ENCODE measurements at regions not wholly inside any gene's neighbourhood (a gene's known extent, or its start where the extent isn't known, plus 50 kb on each side); places are given as distances from the start of the nearest gene placed in this dataset.

DNA sequence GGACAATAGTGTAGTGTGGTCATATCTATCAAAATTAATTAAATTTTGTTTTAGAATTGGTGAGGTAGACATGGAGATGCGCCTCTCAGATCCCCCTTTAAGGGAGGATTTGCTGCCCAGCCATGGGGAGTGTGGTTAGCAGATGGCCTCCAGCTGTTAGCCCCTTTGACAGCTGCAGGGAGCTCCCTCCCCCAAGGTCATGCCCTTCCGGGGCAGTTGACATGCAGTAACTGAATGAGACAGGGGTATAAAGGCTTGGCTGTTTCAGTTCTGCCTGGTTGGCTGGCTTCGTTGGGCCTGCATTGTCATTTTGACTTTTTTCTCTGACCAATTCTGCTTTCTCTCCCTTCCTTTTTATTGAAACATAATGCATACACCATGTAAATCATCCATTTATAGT, 291.5 kb upstream of the SRRM4 start:
- no peak for DNase-seq (ENCODE audit: extremely low read depth in 1 of 2, low read depth in 1 of 2)

DNA sequence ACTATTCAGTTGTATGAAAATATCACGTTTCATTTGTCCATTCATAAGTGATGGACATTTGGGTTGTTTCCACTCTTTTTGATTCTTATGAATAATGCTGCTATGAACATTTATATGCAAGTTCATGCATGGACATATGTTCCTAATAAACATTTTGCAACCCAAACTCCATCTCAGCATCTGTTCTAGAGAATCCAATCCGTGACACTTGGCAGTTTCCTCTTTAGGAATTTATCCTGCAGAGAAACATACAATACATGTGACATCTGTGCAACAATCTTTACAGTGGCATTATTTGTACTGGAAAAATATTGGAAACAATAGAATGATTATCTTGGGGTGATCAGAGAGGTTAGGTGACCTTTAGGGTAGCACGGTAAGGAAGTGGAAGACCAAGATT, 290.8 kb upstream of the SRRM4 start:
- DNase-seq (ENCODE audit: extremely low read depth in 1 of 2, low read depth in 1 of 2), result no peak

DNA sequence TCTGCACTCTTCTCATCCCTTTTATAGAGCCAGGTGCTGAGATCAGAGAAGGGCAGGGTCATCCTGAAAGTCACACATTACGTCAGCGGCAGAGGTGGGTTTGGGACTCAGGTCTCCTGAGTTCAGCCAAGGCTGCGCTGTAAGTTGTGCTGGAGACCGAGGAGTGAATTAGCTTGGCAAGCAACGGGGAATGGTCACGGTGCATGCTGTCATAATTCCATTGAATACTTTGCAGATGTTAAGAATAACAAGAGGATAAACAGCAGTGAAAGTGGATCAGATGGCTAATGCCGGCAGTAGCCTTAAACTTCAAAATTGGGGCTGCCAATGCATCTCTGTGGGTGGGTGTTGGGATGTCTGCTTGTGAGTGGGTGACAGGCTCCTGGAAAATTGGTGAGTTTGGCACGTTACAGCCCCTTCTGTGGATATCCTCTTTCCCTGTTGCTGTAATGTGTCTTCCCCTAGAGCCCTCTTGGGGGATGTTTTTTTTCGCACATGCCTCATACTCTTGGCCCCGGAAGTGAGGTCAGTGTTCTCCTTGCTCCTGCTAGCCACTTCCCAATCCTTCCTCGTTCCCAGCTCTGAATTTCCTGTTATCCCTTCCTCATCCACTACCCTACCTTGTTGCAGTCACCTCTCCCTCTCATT, 287.1 kb upstream of the SRRM4 start:
- no peak for DNase-seq (ENCODE audit: extremely low read depth in 1 of 2, low read depth in 1 of 2)

DNA sequence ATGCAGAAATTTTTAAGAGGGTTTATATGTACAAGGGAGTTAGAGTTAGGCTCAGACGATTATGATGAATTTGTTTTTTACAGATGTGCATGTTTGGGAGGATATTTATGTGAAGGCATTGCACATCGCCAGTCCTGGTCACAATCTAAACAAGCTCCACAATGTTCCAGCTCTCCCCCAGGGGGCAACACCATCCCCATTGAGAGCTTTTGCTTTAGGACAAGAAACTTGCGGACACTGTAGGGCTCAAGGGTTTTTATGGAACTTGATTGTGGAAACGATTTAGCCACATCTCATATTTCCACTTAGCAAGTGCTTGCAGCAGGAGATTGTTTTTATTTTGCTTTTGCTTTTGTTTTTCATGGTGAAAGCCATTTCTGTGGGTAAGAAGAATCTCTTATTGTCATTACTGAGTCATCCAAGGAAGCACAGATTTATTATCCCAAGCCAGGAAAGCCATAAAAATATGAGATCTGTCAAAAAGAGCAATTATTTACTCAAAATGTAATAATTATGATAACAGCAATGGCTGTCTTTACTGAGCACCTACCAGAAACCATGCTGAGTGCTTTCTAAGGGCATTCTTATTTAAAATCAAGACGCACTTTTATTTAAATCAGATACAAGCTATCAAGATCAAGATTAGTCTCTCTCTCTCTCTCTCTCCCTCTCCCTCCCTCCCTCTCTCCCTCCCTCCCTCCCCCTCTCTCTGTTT, 276.7 kb upstream of the SRRM4 start:
- DNase-seq (ENCODE audit: extremely low read depth in 1 of 2, low read depth in 1 of 2), result no peak

DNA sequence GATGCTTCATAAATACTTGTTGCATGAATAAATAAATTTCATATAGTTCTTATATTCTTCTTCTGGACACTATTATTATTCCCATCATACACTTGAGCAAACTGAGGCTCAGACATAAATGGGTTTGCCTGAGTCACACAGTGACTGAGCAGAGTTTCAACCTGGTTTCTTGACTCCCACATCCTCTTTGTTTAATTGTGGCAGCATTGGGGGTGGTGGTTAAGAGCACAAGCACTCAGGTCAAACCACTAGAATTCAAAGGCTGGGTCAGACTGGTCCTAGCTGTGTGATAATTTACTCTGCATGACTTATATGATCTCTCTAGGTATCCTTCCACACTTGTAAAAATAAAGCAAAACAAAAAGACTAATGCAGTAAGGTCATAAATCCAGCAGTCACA, 274.9 kb upstream of the SRRM4 start:
- no peak for DNase-seq (ENCODE audit: extremely low read depth in 1 of 2, low read depth in 1 of 2)

DNA sequence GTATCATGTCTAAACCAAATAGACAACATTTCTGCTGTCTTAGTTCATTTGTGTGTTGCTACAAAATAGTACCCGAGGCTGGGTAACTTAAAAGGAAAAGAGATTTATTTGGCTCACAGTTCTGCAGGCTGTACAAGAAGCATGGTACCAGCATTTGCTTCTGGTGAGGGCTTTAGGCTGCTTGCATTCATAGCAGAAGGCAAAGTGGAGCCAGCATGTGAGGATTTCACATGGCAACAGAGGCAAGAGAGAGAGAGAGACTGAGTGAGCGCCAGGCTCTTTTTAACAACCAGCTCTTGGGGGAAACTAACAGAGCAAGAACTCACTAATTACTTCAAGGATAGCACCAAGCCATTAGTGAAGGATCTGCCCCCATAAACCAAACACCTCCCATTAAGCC, 271.4 kb upstream of the SRRM4 start:
- no peak for DNase-seq (ENCODE audit: extremely low read depth in 1 of 2, low read depth in 1 of 2)

DNA sequence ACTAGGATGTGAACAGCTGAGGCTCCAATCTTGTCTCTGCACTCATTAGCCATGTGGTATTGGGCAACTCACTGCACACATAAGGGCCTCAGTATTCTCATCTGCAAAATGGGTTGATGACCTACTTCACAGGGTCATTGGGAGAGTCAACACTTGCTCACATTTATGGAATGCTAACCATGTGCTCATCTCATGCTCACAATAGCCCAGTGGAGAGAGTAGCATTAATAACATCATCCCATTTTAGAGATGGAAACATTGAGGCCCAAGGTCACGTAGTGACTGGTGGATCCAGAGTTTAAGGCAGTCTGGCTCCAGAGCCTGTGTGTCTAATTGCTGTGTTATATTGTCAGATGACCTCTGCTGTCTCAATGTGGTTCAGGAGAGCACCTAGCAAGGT, 270.2 kb upstream of the SRRM4 start:
- no peak for DNase-seq (ENCODE audit: extremely low read depth in 1 of 2, low read depth in 1 of 2)

DNA sequence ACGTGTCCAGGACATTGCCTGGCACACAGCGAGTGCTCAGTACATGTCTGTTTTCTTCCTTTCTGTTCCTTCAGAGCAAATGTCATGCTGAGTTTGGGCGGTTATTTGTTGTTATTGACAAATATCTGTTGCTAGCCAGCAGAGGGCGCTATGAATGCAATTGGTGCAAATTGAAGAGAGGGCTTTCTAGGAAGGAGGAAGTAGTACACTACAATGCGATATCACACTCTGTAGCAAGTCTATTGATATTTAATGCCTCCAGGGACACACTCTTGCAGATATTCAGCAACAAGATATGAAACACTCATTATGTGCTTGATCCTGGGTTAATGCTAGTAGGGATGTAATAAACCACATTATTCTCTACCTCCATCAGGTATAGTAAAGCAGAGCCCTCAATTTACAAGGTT, 267.3 kb upstream of the SRRM4 start:
- DNase-seq (ENCODE audit: extremely low read depth in 1 of 2, low read depth in 1 of 2), result no peak

DNA sequence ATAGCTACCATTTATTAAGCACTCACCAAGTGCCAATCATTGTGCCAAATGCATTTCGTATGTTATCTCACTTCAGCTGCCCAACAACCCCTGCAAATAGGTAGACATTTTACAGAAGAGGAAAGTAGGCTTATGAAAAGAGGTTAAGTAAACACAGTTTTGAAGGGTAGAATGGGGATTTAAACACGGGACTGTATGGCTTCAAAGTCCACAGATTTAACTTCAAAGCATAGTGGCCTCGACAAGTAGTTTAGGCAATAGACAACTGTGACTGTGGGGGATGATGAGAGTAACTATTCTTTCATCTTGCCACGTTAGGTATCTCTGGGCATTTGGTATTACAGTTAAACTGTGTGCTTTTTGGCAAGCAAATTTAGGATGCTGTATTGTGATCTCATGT, 266.8 kb upstream of the SRRM4 start:
- no peak for DNase-seq (ENCODE audit: extremely low read depth in 1 of 2, low read depth in 1 of 2)

DNA sequence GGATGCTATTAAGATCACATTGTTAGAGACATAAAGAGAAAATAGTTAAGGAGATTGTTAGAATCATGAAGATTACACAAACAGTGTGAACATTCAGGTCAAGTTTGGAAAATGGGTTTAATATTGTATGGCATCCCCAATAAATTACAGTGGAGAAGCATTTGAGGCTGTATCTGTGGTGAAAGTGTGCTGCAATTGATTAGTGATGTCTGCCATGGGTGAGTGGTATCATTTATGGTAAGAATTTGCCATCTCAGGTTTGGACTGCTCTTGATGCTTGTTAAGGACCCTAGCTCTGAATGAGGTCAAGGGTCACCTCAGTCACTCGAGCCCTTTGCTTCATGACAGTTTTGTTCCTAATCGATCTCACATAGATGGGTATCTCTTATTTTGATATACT, 265.7 kb upstream of the SRRM4 start:
- DNase-seq (ENCODE audit: extremely low read depth in 1 of 2, low read depth in 1 of 2), result no peak

DNA sequence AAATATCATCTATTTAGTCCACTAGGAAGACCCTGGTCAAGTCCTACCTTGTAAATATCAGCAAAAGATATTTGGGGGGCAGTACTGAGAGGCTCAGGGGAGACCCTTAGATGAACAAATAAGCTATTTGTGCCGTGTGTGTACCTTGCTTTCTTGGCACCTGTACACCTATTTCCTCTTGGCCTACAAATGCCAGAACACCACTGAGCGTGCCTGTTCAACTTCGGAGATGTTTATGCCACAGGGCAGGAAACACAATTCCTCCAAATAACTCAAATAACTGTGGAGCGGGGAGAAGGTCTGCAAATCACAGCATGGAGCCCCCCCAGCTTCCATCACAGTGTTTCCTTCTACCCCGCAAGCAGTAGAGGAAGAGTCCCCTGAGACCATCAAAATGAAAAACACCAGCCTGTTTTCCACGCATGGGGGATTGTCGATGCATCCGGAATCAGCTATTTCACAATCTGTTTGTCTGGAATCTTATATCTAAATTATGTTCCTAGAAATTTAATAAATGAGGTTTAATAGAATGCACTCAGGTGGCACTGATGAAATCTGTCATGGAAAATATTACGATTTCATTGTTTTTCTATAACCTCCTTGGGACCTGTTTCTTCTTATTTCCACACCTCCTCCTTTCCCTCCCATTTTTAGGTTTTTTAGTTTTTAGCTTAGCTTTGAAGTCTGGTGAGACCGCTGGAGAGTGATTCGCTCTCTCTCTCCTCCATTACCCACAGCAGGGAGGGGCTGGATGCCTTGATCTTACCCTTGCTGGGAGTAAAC, 254.0 kb upstream of the SRRM4 start:
- no peak for DNase-seq (ENCODE audit: extremely low read depth in 1 of 2, low read depth in 1 of 2)

DNA sequence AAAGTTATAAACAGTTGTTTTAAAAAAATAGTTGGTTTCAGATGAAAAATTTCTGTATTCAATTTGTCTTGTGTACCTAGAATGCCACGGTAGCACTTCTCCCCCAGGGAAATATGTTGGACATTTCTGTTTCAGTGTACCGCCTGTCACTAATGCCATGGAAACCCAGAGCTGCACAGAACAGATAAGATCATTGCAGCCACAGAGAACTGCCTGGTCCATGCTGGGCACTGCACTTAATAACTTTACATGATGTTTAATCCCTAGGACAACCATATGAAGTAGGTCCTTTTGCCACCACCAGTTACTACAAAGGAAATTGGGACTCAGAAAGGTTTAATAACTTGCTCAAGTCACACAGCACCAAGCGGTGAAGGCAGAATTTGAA, 253.4 kb upstream of the SRRM4 start:
- DNase-seq (ENCODE audit: extremely low read depth in 1 of 2, low read depth in 1 of 2), result no peak

DNA sequence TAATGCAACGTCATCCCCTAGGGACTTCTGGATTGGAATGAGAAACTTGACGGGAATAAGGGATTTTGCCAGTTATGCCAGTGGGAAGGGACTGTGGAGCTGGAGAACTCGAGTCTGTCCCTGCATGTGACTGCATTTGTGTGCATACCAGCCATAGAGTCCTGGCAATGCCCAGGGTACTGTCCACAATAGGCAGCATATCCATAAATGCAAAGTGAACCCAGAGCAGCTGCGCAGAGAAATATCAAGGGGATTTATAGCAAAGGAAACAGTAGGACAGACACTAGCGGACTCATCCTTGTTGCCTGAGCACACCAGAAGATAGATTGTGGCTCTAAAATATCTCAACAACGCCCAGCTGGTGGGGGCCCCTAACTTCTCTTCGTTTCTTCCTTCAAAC, 247.1 kb upstream of the SRRM4 start:
- DNase-seq (ENCODE audit: extremely low read depth in 1 of 2, low read depth in 1 of 2), result no peak

DNA sequence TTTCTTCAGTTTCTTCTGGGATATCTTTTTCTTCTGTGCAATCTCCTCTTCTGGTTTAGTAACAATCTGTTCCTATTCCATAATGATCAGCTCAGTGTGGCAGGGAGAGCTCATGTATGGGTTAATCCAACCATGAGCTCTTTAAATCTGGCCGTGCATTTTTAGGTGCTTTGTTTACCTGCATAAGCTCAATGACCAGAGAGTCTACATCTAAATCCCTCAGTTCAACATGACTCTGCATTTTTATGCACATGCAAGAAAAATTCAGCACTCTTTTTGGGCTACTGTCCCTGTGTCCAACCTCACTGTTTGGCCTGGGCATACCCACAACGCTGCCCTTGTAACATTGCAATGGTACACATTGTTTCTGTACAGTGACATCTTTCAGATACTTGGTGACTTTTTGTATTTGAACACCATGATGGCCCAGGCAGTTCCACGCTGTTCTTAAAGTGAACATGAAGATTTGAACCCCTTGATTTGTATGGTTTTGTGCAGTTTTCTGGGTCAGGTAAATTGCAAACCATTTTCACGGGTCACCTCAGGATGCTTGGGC, 243.3 kb upstream of the SRRM4 start:
- no peak for DNase-seq (ENCODE audit: extremely low read depth in 1 of 2, low read depth in 1 of 2)

DNA sequence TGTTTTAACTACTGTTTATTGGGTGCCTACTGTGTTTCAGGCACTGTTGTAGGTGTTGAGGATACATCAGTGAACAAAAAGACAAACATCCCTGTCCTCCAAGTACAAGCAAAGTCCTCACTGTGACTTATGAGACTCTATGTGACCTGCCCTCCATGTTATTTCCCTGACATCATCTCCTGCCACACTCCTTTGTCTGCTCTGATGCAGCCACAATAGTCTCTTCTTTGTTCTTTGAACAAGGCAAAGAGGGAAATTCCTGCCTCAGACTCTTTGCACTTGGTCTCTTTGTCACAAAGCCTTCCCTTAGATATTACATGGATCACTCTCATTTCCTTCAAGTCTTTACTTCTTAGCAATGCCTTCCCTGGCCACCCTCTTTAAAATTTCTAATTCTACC, 240.1 kb upstream of the SRRM4 start:
- DNase-seq (ENCODE audit: extremely low read depth in 1 of 2, low read depth in 1 of 2), result no peak

DNA sequence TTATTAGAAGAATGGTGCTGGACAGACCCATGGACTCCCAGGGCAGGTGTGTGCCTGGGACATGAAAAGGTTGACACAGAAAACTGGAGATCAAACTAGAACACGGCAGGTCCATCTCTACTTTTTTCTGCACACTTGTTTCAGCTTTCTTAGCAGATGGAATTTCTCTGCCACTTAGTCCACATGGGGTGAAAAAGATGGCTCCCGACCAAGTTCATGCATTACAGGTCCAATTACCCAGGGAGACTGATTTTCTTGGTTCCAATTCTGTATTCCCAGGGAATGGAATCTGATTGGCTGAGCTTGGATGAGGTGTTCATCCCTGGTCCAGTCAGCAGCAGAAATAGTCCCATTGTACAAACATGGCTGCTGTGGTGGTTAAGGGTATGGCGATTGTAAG, 238.9 kb upstream of the SRRM4 start:
- DNase-seq (ENCODE audit: extremely low read depth in 1 of 2, low read depth in 1 of 2), result no peak

DNA sequence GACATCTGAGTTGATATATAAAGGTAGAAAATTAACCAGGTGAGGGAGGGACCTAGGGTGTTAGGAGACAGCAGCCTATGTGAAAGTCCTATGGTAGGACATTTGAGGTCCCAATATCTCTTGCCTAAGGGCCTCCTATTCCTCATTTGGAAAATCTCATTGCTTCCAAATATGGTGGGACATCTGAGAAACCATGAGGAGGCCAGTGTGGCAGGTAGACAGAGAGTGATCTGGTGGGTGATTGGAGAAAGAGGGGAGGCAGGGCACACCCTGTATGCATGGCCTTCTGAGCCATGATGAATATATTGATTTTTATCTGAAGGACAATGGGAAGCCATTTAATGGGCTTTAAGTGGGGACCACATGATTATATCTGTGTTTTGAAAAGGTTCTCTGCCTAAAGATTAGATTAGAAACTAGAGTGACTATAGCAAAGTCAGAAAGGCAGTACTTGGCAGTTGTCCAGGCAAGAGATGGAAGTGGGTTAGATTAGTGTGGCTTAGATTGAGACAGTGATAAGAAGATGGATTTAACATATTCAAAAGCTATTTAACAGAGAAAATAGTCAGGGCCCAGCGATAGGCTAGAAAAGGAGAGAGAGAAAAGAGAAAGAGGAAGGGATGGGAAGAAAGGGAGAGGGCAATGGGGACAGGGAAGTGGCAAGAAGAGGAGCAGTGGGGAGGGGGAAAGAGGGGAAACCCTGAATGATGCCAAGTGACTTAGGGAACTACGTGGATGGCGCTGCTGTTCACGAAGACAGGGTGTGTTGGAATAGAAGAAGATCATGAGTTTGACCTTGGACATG, 237.2 kb upstream of the SRRM4 start:
- DNase-seq (ENCODE audit: extremely low read depth in 1 of 2, low read depth in 1 of 2), result no peak

DNA sequence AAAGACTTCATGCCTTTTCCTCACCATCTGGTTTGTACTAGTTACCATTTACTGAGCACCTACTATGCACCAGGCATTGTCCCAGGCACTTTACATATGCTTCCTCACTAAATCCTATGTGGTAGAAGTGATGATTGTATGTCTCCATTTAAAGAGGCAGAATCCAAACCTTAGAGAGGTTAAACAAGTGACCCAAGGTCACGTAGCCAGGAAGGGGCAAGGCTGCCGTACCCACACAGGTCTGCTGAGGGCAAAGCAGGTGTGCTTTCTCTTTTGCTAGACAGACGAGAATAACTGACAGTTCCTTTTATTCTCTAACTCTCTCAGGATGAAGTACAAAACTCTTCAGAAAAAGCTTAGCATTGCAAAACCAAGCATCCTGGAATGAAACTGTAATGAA, 235.2 kb upstream of the SRRM4 start:
- no peak for DNase-seq (ENCODE audit: extremely low read depth in 1 of 2, low read depth in 1 of 2)

DNA sequence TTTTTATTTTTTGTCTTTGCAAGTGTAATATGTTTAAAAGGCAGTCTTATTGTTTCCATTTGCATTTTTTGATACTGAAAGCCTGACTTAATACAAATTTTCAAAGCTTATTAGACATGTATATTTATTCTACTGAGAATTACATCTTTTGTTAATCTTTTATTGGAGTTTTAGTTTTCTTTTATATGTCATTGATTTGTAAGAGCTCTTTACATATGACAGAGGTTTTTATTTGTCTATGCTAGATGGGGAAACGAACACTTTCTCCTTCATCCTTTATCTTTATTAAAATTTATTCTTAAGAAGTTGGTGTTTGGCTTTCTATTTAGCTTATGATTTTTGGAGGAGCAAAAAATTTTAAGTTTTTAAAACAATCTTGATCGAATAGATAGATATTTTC, 234.4 kb upstream of the SRRM4 start:
- DNase-seq (ENCODE audit: extremely low read depth in 1 of 2, low read depth in 1 of 2), result no peak

DNA sequence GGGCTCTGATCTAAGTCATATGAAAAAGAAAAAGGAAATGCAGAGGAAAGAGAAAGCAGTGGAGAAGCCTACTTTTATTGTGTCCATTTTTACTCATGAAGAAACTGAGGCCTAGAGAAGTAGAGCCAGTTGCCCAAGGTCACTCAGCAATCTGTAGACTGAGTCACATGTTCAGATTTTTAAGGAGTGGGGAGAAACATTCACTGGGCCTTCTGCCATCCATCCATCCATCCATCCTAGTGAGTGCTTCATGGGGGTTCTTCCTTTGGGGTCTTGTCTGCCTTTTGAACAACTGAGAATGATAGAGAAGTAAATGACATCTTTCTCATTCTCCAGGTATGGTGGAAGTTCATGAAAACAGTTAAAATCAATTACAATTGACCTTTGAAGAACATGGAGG, 233.6 kb upstream of the SRRM4 start:
- no peak for DNase-seq (ENCODE audit: extremely low read depth in 1 of 2, low read depth in 1 of 2)
